ENCODE measurements at regions not wholly inside any gene's neighbourhood (a gene's known extent, or its start where the extent isn't known, plus 50 kb on each side); places are given as distances from the start of the nearest gene placed in this dataset.

DNA sequence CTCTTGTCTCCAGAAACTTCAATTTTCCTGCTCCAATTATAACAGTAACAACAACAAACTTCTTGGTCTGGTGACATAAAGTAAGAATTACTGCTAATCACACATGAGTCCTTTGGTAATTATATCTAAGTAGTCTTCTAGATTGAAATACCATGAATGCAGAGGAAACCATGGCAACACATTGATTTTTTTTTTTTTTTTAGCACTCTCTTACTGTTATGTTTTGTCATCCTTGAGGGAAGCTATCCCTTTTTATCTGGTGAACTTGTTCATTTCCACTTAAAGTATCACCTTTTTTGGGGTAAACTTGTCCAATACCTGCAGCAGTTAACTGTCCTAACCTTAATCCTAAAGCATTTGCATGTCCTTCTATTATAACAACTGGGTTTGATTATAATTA lies 256.3 kb downstream of the B3GLCT start:
- no peak overlapping the region for H3K4me3 ChIP-seq (ENCODE audit: low read depth, low read length)
- DNase-seq (ENCODE audit: low read depth), result no peak
- TF ChIP-seq, protein P1, sequence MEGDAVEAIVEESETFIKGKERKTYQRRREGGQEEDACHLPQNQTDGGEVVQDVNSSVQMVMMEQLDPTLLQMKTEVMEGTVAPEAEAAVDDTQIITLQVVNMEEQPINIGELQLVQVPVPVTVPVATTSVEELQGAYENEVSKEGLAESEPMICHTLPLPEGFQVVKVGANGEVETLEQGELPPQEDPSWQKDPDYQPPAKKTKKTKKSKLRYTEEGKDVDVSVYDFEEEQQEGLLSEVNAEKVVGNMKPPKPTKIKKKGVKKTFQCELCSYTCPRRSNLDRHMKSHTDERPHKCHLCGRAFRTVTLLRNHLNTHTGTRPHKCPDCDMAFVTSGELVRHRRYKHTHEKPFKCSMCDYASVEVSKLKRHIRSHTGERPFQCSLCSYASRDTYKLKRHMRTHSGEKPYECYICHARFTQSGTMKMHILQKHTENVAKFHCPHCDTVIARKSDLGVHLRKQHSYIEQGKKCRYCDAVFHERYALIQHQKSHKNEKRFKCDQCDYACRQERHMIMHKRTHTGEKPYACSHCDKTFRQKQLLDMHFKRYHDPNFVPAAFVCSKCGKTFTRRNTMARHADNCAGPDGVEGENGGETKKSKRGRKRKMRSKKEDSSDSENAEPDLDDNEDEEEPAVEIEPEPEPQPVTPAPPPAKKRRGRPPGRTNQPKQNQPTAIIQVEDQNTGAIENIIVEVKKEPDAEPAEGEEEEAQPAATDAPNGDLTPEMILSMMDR (conservative IDR thresholded peaks at IDR 0.05; ENCODE audit: low read depth, low read length), result no peak

DNA sequence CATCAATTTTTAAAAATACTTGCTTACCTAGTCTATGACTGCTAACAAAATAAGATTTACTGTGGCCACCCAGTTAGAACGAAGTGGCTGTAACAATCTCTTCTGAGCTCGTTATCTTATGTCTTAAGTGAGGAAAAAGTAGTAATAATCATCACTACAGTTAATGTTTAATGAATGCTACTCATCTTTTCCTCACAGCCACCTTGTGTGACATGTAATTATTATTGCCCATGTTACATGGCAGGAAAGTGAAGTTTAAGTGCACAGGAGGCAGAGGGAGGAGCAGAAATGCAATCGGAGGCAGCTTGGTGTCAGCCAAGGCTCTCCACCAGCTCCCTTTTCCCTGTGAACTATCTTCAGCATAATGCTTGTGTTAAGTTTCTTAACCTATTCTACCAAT lies 260.3 kb downstream of the B3GLCT start:
- TF ChIP-seq, protein P1 (conservative IDR thresholded peaks at IDR 0.05; ENCODE audit: low read depth, low read length), result no peak
- H3K4me3 ChIP-seq (ENCODE audit: low read depth, low read length), result no peak overlapping the region
- DNase-seq (ENCODE audit: low read depth), result no peak

DNA sequence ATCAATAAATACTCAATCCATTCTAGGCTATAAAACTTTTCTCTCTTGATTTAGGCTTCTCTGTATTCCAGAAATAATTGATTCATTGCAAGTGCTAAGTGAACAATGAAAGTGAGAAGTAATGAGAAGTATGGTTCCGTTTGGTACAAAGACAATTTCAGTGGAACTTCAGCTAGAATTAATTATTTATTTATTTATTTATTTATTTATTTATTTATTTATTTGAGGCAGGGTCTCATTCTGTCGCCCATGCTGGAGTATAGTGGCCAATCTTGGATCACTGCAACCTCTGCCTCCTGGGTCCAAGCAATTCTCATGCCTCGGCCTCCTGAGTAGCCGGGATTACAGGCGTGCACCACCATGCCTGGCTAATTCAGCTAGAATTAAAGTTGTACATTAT lies 262.1 kb downstream of the B3GLCT start:
- no peak overlapping the region for H3K4me3 ChIP-seq (ENCODE audit: low read depth, low read length)
- TF ChIP-seq, protein P1 (conservative IDR thresholded peaks at IDR 0.05; ENCODE audit: low read depth, low read length), result no peak
- DNase-seq (ENCODE audit: low read depth), result no peak

DNA sequence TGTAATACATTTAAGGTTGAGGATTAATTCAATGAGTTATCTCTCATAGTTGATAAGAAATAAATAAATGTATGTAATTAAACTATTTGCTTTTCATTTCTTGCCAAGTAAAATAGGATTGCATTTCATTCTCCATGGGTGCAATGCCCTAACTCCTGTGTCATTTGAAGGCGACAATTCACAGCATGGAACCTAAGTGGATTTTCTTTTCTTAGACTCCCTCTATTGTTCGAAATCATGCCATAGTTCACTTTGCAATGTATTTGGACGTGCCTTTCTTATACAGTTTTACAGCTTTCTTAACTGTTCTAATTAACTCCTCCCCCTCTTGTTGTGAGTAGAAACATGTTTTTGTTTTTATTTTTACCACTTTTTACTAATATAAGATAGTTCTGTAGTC lies 263.0 kb downstream of the B3GLCT start:
- TF ChIP-seq, protein P1 (conservative IDR thresholded peaks at IDR 0.05; ENCODE audit: low read depth, low read length), result no peak
- DNase-seq (ENCODE audit: low read depth), result no peak
- no peak overlapping the region for H3K4me3 ChIP-seq (ENCODE audit: low read depth, low read length)

DNA sequence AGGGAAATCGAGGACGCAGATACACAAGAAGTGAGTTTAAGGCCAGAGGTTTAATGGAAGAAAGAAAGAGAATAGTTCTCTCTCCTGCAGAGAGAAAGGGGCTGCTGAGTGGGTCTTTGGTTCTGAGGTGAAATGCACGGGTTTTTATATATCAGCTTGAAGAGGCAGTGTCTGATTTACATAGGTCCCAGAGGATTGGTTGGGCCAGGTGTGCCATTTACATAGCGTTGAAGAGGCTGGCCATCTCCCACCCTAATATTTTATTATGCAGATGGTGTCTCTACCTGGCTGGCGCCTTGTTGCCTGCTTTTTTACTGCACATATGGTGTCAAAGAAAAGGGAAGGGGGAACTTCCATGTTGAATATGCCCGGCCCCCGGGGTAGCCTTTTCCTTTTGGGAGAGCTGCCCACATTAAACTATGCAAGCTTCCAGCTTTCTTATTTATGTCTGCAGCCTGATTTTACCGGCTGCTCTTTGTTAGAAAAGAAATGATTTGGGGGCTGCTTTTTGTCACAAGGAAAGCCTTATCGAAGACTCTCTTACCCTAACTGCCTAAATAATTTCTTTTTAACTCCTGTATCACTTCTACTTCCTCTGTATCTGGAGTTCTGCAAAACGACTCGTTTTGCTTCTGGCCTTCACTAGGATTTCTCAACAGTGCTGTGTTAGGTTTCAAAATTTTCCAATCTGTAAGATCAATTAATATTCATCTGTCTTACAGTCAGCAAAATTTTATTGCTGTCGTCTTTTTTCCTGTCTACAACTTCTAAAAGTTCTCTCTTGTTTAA lies 268.5 kb downstream of the B3GLCT start:
- TF ChIP-seq, protein P1 (conservative IDR thresholded peaks at IDR 0.05; ENCODE audit: low read depth, low read length), result no peak
- no peak overlapping the region for H3K4me3 ChIP-seq (ENCODE audit: low read depth, low read length)
- DNase-seq (ENCODE audit: low read depth), result no peak

DNA sequence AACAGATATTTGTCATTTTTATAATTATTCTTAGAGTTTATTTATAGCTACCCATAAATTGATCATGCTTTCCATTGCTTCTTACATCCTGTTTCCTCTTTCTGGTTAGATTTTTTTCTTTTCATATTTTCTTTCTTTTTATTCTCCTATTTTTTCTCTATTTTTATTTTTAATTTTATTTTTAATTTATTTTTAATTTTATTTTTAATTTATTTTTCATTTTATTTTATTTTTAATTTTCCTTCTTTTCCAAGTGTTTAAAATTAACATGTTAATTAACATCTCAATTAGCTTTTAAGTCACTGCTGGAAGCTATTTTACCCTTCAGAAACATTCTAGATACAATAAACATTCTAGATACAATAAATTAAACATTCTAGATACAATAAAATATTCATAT lies 269.6 kb downstream of the B3GLCT start:
- H3K4me3 ChIP-seq (ENCODE audit: low read depth, low read length), result no peak overlapping the region
- TF ChIP-seq, protein P1 (conservative IDR thresholded peaks at IDR 0.05; ENCODE audit: low read depth, low read length), result no peak
- DNase-seq (ENCODE audit: low read depth), result no peak

DNA sequence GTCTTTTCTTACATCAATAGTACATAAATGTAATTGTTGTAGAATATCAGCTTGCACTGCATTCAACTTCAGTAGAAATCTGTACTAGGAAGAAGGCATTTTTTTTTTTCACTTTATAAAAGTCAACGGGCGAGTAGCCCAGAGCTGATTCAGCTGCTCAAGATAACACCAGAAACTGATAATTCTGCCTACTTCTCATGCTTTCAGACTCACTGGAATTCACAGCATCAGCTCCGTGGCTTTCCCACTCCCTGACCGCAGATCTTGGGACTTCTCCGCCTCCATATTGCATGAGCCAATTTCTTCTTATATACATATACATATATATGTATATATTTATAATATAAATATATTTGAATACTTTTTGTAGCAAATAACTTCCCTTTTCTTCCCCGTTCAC lies 263.1 kb upstream of the RXFP2 start:
- no peak for DNase-seq (ENCODE audit: low read depth)
- H3K4me3 ChIP-seq (ENCODE audit: low read depth, low read length), result no peak overlapping the region
- TF ChIP-seq, protein P1 (conservative IDR thresholded peaks at IDR 0.05; ENCODE audit: low read depth, low read length), result no peak

All from epithelial cell of proximal tubule (primary cell).